Lower leg skin (tissue), 4 donors: ENCODE measurements at regions not wholly inside any gene's neighbourhood (a gene's known extent, or its start where the extent isn't known, plus 50 kb on each side); places are given as distances from the start of the nearest gene placed in this dataset.

Experiments
- DNase-seq, 2 donors: peaks; one replicate each; pipeline ENCODE4 v3.0.0-alpha.2; 2019; ENCODE audit warnings: low spot score in 2 of 2
- H3K4me3 ChIP-seq: fragments of 200-600 bp; sonication (generic); 2 replicates; pipeline ENCODE4 v1.5.1; 2017; ENCODE audit warnings: mild to moderate bottlenecking, low read depth; ENCODE audit not compliant: poor library complexity, severe bottlenecking
- POLR2A ChIP-seq, 2 donors: fragments of 450-650 bp; IDR thresholded peaks; one replicate each; pipeline ENCODE4 v1.6.1; 2016 to 2017; ENCODE audit warnings: antibody characterized with exemption in 2 of 2, mild to moderate bottlenecking in 1 of 2, moderate library complexity in 1 of 2
- WGBS, 2 donors: methylation state at CpG; one replicate each; pipeline ENCODE4 v1.1.5; 2018; 5-methylcytosine and 5-hydroxymethylcytosine counted together
- intact Hi-C: fragments of 100-400 bp; cut with DNase I; formaldehyde crosslinking; loops from one replicate; pipeline ENCODE4 v1.15.0; 2023; ENCODE audit warnings: low total_unique reads
- TF ChIP-seq, protein P1 (sequence below), 3 donors: fragments of 450-650 bp; IDR thresholded peaks; one replicate each; pipeline ENCODE4 v1.5.1; 2016; ENCODE audit warnings: antibody characterized with exemption in 3 of 3, mild to moderate bottlenecking in 3 of 3, moderate library complexity in 2 of 3

DNA sequence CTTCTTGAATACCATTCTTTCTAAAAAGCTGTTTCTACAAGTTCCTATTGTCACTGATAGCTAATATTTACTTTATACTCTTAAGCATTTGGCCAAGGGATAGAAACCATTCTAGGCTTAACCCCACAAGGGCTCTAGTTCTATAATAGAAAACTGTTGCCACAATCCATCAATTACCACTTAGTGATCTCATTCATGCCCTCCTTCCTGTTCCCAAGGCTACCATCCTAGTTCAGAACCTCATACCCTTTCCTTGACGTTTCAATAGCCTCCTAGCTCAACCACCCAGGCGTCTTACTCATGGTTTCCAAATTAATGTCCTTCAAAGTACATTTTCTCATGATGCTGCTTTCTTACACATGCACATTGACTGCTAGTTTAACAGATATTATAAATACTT is 493.5 kb downstream of the NAV3 start:
- H3K4me3 ChIP-seq: no peak overlapping the region
- WGBS, 2 donors: 34 to 40% methylated on average over 2 of the region's 2 CpGs
- no peak for TF ChIP-seq POLR2A (IDR thresholded peaks at IDR 0.05)
- TF ChIP-seq, protein P1, sequence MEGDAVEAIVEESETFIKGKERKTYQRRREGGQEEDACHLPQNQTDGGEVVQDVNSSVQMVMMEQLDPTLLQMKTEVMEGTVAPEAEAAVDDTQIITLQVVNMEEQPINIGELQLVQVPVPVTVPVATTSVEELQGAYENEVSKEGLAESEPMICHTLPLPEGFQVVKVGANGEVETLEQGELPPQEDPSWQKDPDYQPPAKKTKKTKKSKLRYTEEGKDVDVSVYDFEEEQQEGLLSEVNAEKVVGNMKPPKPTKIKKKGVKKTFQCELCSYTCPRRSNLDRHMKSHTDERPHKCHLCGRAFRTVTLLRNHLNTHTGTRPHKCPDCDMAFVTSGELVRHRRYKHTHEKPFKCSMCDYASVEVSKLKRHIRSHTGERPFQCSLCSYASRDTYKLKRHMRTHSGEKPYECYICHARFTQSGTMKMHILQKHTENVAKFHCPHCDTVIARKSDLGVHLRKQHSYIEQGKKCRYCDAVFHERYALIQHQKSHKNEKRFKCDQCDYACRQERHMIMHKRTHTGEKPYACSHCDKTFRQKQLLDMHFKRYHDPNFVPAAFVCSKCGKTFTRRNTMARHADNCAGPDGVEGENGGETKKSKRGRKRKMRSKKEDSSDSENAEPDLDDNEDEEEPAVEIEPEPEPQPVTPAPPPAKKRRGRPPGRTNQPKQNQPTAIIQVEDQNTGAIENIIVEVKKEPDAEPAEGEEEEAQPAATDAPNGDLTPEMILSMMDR (IDR thresholded peaks at IDR 0.05): no peak
- intact Hi-C loops: no loop called here
- DNase-seq: no peak

DNA sequence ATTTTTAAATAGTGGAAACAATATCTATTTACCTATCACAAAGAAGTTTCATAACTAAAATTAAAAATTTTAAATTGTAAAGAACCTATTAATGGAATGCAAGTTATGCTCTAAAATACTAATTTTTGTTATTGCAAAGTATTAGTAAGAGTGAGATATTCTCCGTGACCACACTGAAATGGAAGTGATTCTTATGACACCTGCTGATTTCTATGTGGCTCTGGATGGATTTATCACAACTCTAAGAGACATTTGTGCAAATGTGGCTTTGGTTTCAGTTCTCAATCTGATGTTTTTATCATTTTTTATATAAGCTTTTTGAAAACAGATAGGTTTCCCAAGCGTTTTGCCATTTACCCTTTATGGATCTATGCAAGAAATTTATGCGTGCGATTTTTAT is 497.8 kb downstream of the NAV3 start:
- intact Hi-C loops: no loop called here
- DNase-seq: no peak
- TF ChIP-seq, protein P1 (IDR thresholded peaks at IDR 0.05): no peak
- H3K4me3 ChIP-seq: no peak overlapping the region
- 84 to 86% methylated on average over 4 of the region's 4 CpGs for WGBS, 2 donors

DNA sequence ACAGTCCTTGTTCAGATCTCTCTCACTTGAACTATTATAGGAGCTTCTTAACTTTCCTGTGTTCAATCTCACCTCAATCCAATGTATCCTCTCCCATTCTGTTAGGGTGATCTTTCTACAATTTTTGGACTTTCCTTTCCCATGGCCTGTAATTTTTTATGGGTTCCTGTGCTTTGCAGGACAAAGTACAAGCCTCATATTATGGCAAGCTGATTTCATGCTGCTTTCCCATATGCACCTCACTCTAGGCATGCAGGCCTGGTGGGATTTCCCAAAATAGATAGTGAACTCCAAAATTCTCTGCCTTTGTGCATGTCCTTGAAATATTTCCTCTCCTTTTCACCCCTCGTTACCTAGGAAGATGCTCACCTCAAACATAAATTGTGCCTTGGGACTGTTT is 499.4 kb downstream of the NAV3 start:
- DNase-seq: no peak
- TF ChIP-seq, protein P1 (IDR thresholded peaks at IDR 0.05): no peak
- no peak for TF ChIP-seq POLR2A (IDR thresholded peaks at IDR 0.05)
- H3K4me3 ChIP-seq: no peak overlapping the region
- intact Hi-C loops: no loop called here
- 79 to 85% methylated on average over 1 of the region's 1 CpG for WGBS, 2 donors

DNA sequence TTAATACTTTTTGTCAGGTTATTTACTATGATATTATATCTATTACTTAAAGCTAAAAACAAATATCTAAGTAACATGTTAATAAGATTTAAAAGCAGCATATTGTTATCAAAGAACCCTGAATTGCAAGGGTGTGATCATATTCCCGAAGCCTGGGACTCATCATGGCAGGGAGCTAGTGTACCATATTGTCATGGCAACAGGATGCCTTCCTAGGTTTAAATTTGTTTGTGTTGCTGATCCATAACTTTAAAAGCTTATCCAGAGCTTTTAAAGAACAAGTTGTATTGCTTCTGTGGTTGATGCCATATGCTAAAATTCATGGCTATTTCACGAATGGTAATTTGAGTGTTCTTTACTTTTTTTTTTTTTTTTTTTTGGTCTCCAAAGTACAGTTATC is 500.5 kb downstream of the NAV3 start:
- DNase-seq: no peak
- WGBS, 2 donors: 41 to 55% methylated on average over 2 of the region's 2 CpGs
- no peak for TF ChIP-seq POLR2A (IDR thresholded peaks at IDR 0.05)
- TF ChIP-seq, protein P1 (IDR thresholded peaks at IDR 0.05): no peak
- no peak overlapping the region for H3K4me3 ChIP-seq
- intact Hi-C loops: no loop called here

DNA sequence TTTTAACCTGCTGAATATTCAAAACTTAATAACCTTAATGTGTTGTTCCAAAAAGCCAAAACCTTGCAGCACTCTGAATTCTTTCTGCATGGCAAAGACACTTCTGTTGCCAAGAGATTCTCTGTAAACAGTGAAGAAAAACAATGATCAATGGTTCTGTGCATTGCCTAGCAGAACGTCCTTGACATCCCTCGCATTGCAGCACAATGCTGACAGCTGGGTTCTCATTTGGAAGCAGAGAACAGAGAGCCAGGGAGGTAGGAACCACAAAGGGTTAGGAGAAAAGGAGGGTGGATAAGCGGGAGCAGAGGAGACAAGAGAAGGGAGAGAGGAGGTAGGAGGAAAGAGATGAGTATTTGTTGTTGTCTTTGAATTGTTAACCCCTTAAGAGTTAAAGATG is 501.1 kb downstream of the NAV3 start:
- TF ChIP-seq, protein P1 (IDR thresholded peaks at IDR 0.05): no peak
- TF ChIP-seq POLR2A (IDR thresholded peaks at IDR 0.05): no peak
- no peak overlapping the region for H3K4me3 ChIP-seq
- intact Hi-C loops: no loop called here
- 18 to 26% methylated on average over 3 of the region's 3 CpGs for WGBS, 2 donors
- DNase-seq: no peak

DNA sequence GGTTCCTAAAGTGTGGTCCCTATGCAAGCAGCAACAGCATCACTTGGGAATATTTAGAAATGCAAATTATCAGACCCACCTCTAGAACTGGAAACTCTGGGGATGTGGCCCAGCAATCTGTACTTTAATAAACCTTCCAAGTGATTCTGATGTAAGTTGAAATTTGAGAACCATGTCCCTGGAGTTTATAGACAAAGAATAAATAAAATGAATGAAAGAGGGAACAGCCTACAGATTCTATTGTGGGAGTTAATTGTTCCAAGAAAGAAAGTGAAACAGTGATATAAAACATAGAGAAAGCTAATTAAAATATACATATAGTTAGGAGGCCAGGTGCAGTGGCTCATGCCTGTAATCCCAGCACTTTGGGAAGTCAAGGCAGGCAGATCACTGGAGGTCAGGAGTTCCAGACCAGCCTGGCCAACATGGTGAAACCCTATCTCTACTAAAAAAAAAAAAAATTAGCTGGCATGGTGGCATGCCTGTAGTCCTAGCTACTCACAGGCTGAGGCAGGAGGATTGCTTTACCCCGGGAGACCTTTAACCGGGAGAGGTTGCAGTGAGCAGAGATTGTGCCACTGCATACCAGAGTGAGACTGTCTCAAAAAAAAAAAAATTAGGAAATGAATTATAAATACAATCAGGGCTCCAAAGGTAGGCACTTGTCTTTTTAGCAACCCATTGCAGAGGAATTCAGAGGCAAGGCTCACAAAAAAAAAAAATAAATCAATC is 507.5 kb downstream of the NAV3 start:
- H3K4me3 ChIP-seq: no peak overlapping the region
- WGBS, 2 donors: 93 to 94% methylated on average over 2 of the region's 2 CpGs
- DNase-seq: no peak
- TF ChIP-seq, protein P1 (IDR thresholded peaks at IDR 0.05): no peak
- no peak for TF ChIP-seq POLR2A (IDR thresholded peaks at IDR 0.05)
- intact Hi-C loops: no loop called here
